HEK293 (cell line): ENCODE measurements at regions not wholly inside any gene's neighbourhood (a gene's known extent, or its start where the extent isn't known, plus 50 kb on each side); places are given as distances from the start of the nearest gene placed in this dataset.

Experiments
- CTCF ChIA-PET: fragments of 350-600 bp; formaldehyde crosslinking; extraction: SDS; loops from one replicate; lab custom pipeline; 2021; ENCODE audit warnings: antibody characterized with exemption; lab: Yijun Ruan, JAX
- POLR2A ChIA-PET: fragments of 300-600 bp; formaldehyde crosslinking; extraction: SDS; loops from one replicate; lab custom pipeline; 2020; ENCODE audit warnings: antibody characterized with exemption, inconsistent platforms; lab: Yijun Ruan, JAX
- H3K27ac ChIP-seq: fragments of 200-500 bp; sonication (Bioruptor generic); 2 replicates; pipeline ENCODE4 v1.5.1; 2014; ENCODE audit warnings: low read depth, low read length, control low read depth, inconsistent platforms; ENCODE audit errors: extremely low read depth
- H3K36me3 ChIP-seq, 2 experiments: fragments of 200-500 bp in 1 of 2; sonication (Bioruptor generic) in 1 of 2; 1 replicate in 1 of 2; 2 replicates in 1 of 2; pipeline ENCODE4 v1.5.1; 2014 to 2017; ENCODE audit warnings: inconsistent platforms in 2 of 2, low read length in 2 of 2; ENCODE audit not compliant: control insufficient read depth in 2 of 2, insufficient read depth in 1 of 2
- H3K4me1 ChIP-seq: fragments of 200-500 bp; sonication (Bioruptor generic); 2 replicates; pipeline ENCODE4 v1.5.1; 2014; ENCODE audit warnings: mild to moderate bottlenecking, low read length, inconsistent platforms; ENCODE audit not compliant: control insufficient read depth, insufficient read depth
- H3K4me3 ChIP-seq: 2 replicates; pipeline ENCODE4 v1.5.1; 2011; ENCODE audit warnings: low read depth, mild to moderate bottlenecking, control low read depth, low read length, moderate library complexity
- H3K9me3 ChIP-seq: fragments of 200-500 bp; sonication (Bioruptor generic); 2 replicates; pipeline ENCODE4 v1.5.1; 2014; ENCODE audit warnings: low read depth, low read length, inconsistent platforms; ENCODE audit not compliant: control insufficient read depth, insufficient read depth
- RBAK ChIP-seq: fragments of 450-650 bp; formaldehyde crosslinking; IDR thresholded peaks from 2 replicates; pipeline ENCODE4 v1.5.1; 2016; ENCODE audit warnings: missing biosample characterization, missing genetic modification characterization
- SETDB1 ChIP-seq: IDR thresholded peaks from one replicate; pipeline ENCODE4 v1.6.1; 2017; ENCODE audit warnings: mild to moderate bottlenecking, low read length, moderate library complexity, mixed read lengths; ENCODE audit not compliant: insufficient read length
- ZBTB8A ChIP-seq: fragments of 450-650 bp; formaldehyde crosslinking; IDR thresholded peaks from 2 replicates; pipeline ENCODE4 v1.5.1; 2016; ENCODE audit warnings: missing biosample characterization, missing genetic modification characterization
- ZNF133 ChIP-seq: fragments of 450-650 bp; formaldehyde crosslinking; IDR thresholded peaks from 2 replicates; pipeline ENCODE4 v1.5.1; 2016; ENCODE audit warnings: missing biosample characterization, missing genetic modification characterization
- ZNF221 ChIP-seq: fragments of 450-650 bp; formaldehyde crosslinking; IDR thresholded peaks from 2 replicates; pipeline ENCODE4 v1.5.1; 2017; ENCODE audit warnings: missing biosample characterization, missing genetic modification characterization, borderline replicate concordance
- ZSCAN16 ChIP-seq: fragments of 450-650 bp; formaldehyde crosslinking; IDR thresholded peaks from 2 replicates; pipeline ENCODE4 v1.5.1; 2016; ENCODE audit warnings: missing biosample characterization, missing genetic modification characterization
- TF ChIP-seq, protein P1 (sequence below): fragments of 450-650 bp; IDR thresholded peaks from 2 replicates; pipeline ENCODE4 v1.5.1; 2018; ENCODE audit warnings: missing biosample characterization, missing genetic modification characterization
- TF ChIP-seq, protein P2 (sequence below): fragments of 450-650 bp; formaldehyde crosslinking; IDR thresholded peaks from 2 replicates; pipeline ENCODE4 v1.5.1; 2017; ENCODE audit warnings: missing biosample characterization, missing genetic modification characterization
- TF ChIP-seq, protein P3 (sequence below): fragments of 450-650 bp; formaldehyde crosslinking; IDR thresholded peaks from 2 replicates; pipeline ENCODE4 v1.5.1; 2016; ENCODE audit warnings: missing biosample characterization, missing genetic modification characterization
- TF ChIP-seq, protein P4 (sequence below): fragments of 450-650 bp; formaldehyde crosslinking; IDR thresholded peaks from 2 replicates; pipeline ENCODE4 v1.5.1; 2016; ENCODE audit warnings: missing biosample characterization, missing genetic modification characterization

DNA sequence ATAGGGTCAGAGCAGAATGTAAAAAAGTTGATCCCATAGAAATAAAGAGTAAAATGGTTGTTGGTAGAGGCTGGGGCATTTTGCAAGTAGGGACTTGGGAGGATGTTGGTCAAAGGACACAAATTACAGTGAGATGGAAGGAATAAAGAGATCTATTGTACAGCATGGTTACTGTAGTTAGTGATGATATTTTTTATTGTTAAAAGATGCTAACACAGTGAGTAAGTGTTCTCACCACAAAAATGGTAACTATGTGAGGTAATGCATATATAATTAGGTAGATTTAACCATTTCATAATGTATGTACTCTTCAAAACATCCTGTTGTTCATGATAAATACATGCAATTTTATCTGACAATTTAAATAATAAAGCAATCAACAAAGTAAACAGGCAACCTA lies 280.7 kb upstream of the MAGI2 start:
- H3K9me3 ChIP-seq = no peaks in the 10 kb centered on the region
- no peaks in the 10 kb centered on the region for H3K4me1 ChIP-seq
- H3K4me3 ChIP-seq = no peak overlapping the region
- ChIA-PET CTCF (interaction anchor here (0.7 kb wide), 1 partner anchor 230 kb away, joined by 8 read pairs; no protein-coding TSS in a partner anchor), POLR2A (no interaction called here)
- TF ChIP-seq, protein P1, sequence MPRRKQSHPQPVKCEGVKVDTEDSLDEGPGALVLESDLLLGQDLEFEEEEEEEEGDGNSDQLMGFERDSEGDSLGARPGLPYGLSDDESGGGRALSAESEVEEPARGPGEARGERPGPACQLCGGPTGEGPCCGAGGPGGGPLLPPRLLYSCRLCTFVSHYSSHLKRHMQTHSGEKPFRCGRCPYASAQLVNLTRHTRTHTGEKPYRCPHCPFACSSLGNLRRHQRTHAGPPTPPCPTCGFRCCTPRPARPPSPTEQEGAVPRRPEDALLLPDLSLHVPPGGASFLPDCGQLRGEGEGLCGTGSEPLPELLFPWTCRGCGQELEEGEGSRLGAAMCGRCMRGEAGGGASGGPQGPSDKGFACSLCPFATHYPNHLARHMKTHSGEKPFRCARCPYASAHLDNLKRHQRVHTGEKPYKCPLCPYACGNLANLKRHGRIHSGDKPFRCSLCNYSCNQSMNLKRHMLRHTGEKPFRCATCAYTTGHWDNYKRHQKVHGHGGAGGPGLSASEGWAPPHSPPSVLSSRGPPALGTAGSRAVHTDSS = no peak
- TF ChIP-seq, protein P2, sequence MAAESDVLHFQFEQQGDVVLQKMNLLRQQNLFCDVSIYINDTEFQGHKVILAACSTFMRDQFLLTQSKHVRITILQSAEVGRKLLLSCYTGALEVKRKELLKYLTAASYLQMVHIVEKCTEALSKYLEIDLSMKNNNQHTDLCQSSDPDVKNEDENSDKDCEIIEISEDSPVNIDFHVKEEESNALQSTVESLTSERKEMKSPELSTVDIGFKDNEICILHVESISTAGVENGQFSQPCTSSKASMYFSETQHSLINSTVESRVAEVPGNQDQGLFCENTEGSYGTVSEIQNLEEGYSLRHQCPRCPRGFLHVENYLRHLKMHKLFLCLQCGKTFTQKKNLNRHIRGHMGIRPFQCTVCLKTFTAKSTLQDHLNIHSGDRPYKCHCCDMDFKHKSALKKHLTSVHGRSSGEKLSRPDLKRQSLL (tag by site-specific recombination) = no peak
- no peak for TF ChIP-seq ZSCAN16 (tag by site-specific recombination)
- H3K36me3 ChIP-seq = no peaks in the 10 kb centered on the region
- no peak overlapping the region for H3K27ac ChIP-seq

DNA sequence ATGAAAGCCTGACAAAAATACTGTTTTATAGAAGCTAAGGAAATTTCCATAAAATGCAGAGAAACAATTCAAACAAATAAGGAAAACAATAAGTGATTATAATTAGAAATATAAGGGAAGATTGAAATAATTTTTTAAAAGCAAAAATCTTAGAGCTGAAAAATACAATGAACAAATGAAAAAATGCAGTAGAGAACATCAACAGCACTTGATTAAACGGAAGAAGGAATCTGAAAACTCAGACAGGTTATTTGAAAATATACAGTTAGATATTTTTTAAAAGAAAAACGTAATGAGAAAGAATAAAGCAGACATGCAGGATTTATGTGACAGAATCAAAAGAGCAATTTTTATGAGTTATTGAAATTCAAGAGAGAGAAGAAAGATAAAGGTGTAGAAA lies 279.1 kb upstream of the MAGI2 start:
- TF ChIP-seq SETDB1 (peak; percentile 16), RBAK (no peak)
- H3K4me3 ChIP-seq = no peak overlapping the region
- ChIA-PET CTCF (interaction anchor here (0.6 to 0.9 kb wide), 2 partner anchors 10 to 441 kb away, joined by 3 to 5 read pairs; no protein-coding TSS in a partner anchor), POLR2A (no interaction called here)
- H3K27ac ChIP-seq = no peak overlapping the region
- no peaks in the 10 kb centered on the region for H3K9me3 ChIP-seq
- H3K36me3 ChIP-seq = no peaks in the 10 kb centered on the region
- H3K4me1 ChIP-seq = no peaks in the 10 kb centered on the region

DNA sequence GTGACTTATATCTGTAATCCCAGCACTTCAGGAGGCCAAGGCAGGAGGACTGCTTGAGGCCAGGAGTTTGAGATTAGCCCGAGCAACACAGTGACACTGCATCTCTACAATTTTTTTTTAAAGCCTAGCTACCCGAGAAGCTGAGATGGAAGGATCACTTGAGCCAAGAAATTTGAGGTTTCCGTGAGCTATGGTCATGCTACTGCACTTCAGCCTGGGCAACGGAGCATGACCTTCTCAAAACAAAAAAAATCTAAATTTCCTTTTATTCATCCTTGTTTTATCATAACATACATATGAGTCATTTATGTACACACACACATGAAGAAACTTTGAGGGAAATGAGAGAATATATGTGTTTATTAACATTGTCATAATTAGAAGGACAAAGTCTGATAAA lies 277.5 kb upstream of the MAGI2 start:
- Histone ChIP-seq H3K36me3 (no peaks in the 10 kb centered on the region), H3K27ac (no peak overlapping the region), H3K4me1 (no peaks in the 10 kb centered on the region), H3K9me3 (no peaks in the 10 kb centered on the region), H3K4me3 (no peak overlapping the region)
- CTCF ChIA-PET = no interaction called here
- POLR2A ChIA-PET = no interaction called here
- TF ChIP-seq ZNF133 (tag by site-specific recombination) = no peak
- TF ChIP-seq, protein P3, sequence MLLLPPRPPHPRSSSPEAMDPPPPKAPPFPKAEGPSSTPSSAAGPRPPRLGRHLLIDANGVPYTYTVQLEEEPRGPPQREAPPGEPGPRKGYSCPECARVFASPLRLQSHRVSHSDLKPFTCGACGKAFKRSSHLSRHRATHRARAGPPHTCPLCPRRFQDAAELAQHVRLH (tag by site-specific recombination) = no peak
- TF ChIP-seq, protein P4, sequence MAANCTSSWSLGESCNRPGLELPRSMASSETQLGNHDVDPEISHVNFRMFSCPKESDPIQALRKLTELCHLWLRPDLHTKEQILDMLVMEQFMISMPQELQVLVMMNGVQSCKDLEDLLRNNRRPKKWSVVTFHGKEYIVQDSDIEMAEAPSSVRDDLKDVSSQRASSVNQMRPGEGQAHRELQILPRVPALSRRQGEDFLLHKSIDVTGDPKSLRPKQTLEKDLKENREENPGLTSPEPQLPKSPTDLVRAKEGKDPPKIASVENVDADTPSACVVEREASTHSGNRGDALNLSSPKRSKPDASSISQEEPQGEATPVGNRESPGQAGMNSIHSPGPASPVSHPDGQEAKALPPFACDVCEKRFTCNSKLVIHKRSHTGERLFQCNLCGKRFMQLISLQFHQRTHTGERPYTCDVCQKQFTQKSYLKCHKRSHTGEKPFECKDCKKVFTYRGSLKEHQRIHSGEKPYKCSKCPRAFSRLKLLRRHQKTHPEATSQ (tag by site-specific recombination) = no peak

DNA sequence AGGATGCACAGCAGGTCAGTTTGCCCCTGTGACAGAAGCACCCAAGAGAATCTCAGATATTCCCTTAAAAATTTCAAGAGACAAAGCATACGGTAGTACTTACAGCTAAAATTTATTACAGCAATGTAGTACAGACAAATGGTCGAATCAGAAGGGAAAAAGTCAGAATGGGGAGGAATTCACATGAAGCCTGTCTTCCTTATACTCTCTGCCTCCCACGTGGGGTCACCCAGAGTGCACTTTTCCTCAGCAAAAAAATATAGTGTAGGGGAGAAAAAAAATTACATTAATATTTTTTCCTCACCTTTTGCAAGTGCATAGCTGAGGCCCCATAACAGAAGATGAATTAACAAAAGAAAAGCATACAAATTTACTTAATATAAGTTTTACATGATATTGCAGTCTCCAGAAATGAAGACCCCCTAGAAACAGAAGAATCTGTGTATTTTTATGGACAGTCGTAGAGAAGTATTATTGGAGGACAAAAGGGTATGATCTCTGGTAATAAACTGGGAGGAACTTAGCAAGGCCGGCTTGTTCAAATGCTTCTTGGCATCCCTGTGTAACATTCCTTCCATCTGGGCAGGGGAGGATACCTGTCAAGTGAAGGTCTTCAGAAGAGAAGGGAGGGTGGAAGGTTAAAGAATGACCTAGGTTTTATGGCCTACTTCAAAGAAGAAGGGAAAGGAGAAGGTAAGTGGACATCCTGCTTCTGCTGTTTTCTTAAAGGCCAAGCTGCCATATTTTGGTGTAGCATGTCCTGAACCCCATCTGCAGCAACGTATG lies 270.6 kb upstream of the MAGI2 start:
- POLR2A ChIA-PET = no interaction called here
- TF ChIP-seq ZNF221 (tag by site-specific recombination) (no peak), ZBTB8A (tag by site-specific recombination) (no peak)
- CTCF ChIA-PET = no interaction called here

More for the DNA sequence above, 270.6 kb upstream of the MAGI2 start:
- no peak overlapping the region for H3K27ac ChIP-seq
- H3K4me3 ChIP-seq = no peak overlapping the region
- H3K9me3 ChIP-seq = no peaks in the 10 kb centered on the region
- H3K36me3 ChIP-seq = no peaks in the 10 kb centered on the region
- no peaks in the 10 kb centered on the region for H3K4me1 ChIP-seq
